CD1c-positive myeloid dendritic cell (primary cell): ENCODE measurements at regions not wholly inside any gene's neighbourhood (a gene's known extent, or its start where the extent isn't known, plus 50 kb on each side); places are given as distances from the start of the nearest gene placed in this dataset.

Source experiments
- DNase-seq: peaks from one replicate; pipeline ENCODE4 v3.0.0-alpha.2; 2016; ENCODE audit errors: extremely low spot score

GRCh38 chr5:27316271-27316650 lies 277.9 kb upstream of the CDH9 start:
- no peak for DNase-seq

GRCh38 chr5:27315363-27316270 lies 277.2 kb upstream of the CDH9 start:
- DNase-seq: no peak

- DNase-seq: peak; percentile 22
Measured at GRCh38 chr5:27313549-27313948, 275.2 kb upstream of the CDH9 start.

- DNase-seq: no peak
Measured at GRCh38 chr5:27312291-27312893, 274.0 kb upstream of the CDH9 start.

- no peak for DNase-seq
Measured at GRCh38 chr5:27311544-27311943, 273.2 kb upstream of the CDH9 start.

- DNase-seq: no peak
Measured at GRCh38 chr5:27308153-27308552, 269.8 kb upstream of the CDH9 start.

GRCh38 chr5:27290172-27290571 lies 251.8 kb upstream of the CDH9 start:
- DNase-seq: no peak

- DNase-seq: no peak
Measured at GRCh38 chr5:27276119-27276518, 237.7 kb upstream of the CDH9 start.

- no peak for DNase-seq
Measured at GRCh38 chr5:27275345-27275744, 237.0 kb upstream of the CDH9 start.

- DNase-seq: no peak
Measured at GRCh38 chr5:27269766-27270165, 231.4 kb upstream of the CDH9 start.

- no peak for DNase-seq
Measured at GRCh38 chr5:27267209-27267824, 228.9 kb upstream of the CDH9 start.

GRCh38 chr5:27266184-27266583 lies 227.8 kb upstream of the CDH9 start:
- no peak for DNase-seq

GRCh38 chr5:27257696-27258095 lies 219.3 kb upstream of the CDH9 start:
- no peak for DNase-seq

GRCh38 chr5:27252911-27253310 lies 214.5 kb upstream of the CDH9 start:
- DNase-seq: no peak

- no peak for DNase-seq
Measured at GRCh38 chr5:27242258-27242626, 203.9 kb upstream of the CDH9 start.

GRCh38 chr5:27241564-27242257 lies 203.3 kb upstream of the CDH9 start:
- DNase-seq: no peak

- DNase-seq: no peak
Measured at GRCh38 chr5:27240791-27241190, 202.4 kb upstream of the CDH9 start.

GRCh38 chr5:27234916-27235315 lies 196.5 kb upstream of the CDH9 start:
- no peak for DNase-seq

GRCh38 chr5:27221410-27221809 lies 183.0 kb upstream of the CDH9 start:
- no peak for DNase-seq

GRCh38 chr5:27220752-27221151 lies 182.4 kb upstream of the CDH9 start:
- no peak for DNase-seq

GRCh38 chr5:27217977-27218376 lies 179.6 kb upstream of the CDH9 start:
- DNase-seq: no peak

GRCh38 chr5:27217155-27217956 lies 179.0 kb upstream of the CDH9 start:
- DNase-seq: no peak
